Left ventricle myocardium inferior (tissue), 1 donor: ENCODE measurements at regions not wholly inside any gene's neighbourhood (a gene's known extent, or its start where the extent isn't known, plus 50 kb on each side); places are given as distances from the start of the nearest gene placed in this dataset.

ENCODE experiments used
- DNase-seq: peaks from one replicate; pipeline ENCODE4 v3.0.0-alpha.2; 2020
- H3K27ac ChIP-seq: fragments of 200-600 bp; replicated peaks from 2 replicates; pipeline ENCODE4 v1.8.0; 2021
- H3K27me3 ChIP-seq: fragments of 200-600 bp; 2 replicates; pipeline ENCODE4 v1.8.0; 2021; ENCODE audit warnings: low read depth
- H3K36me3 ChIP-seq: fragments of 200-600 bp; 2 replicates; pipeline ENCODE4 v1.8.0; 2021
- H3K4me1 ChIP-seq: fragments of 200-600 bp; 2 replicates; pipeline ENCODE4 v1.8.0; 2021
- H3K4me3 ChIP-seq: fragments of 200-600 bp; 2 replicates; pipeline ENCODE4 v1.8.0; 2021; ENCODE audit warnings: mild to moderate bottlenecking, moderate library complexity
- H3K9me3 ChIP-seq: fragments of 200-600 bp; replicated peaks from 2 replicates; pipeline ENCODE4 v1.8.0; 2021
- intact Hi-C: fragments of 100-400 bp; cut with micrococcal nuclease; formaldehyde crosslinking; loops from one replicate; pipeline ENCODE4 v1.11.0; 2022
- TF ChIP-seq, protein P1 (sequence below): fragments of 200-600 bp; IDR thresholded peaks from 2 replicates; pipeline ENCODE4 v1.8.0; 2021; ENCODE audit warnings: antibody characterized with exemption, mild to moderate bottlenecking, borderline replicate concordance
- donor health status: DM: no; HTN: yes; CAD: no; lungs with severe emphysema.

DNA sequence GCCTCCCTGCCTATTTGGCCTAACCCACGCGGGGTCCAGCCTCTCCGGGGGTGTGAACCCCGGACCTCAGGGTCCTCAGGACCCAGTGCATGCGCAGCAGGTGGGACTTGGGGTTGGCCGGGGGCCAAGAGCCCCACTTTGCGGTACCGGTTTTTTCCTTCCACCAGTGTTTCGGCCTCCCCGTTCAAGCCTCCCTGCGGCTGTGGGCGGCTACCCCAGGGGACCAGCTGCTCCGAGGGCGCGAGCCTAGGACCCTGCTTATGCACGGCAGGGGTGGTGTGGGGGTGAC, 327.3 kb downstream of the ALG10 start:
- peaks cover 14% of the 10 kb centered on the region for H3K9me3 ChIP-seq
- DNase-seq = no peak
- H3K4me3 ChIP-seq = no peak overlapping the region
- TF ChIP-seq, protein P1, sequence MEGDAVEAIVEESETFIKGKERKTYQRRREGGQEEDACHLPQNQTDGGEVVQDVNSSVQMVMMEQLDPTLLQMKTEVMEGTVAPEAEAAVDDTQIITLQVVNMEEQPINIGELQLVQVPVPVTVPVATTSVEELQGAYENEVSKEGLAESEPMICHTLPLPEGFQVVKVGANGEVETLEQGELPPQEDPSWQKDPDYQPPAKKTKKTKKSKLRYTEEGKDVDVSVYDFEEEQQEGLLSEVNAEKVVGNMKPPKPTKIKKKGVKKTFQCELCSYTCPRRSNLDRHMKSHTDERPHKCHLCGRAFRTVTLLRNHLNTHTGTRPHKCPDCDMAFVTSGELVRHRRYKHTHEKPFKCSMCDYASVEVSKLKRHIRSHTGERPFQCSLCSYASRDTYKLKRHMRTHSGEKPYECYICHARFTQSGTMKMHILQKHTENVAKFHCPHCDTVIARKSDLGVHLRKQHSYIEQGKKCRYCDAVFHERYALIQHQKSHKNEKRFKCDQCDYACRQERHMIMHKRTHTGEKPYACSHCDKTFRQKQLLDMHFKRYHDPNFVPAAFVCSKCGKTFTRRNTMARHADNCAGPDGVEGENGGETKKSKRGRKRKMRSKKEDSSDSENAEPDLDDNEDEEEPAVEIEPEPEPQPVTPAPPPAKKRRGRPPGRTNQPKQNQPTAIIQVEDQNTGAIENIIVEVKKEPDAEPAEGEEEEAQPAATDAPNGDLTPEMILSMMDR = no peak
- no peaks in the 10 kb centered on the region for H3K4me1 ChIP-seq
- H3K27me3 ChIP-seq = peaks cover 100% of the 10 kb centered on the region
- H3K27ac ChIP-seq = no peak overlapping the region
- no peaks in the 10 kb centered on the region for H3K36me3 ChIP-seq
- intact Hi-C loops = no loop called here

DNA sequence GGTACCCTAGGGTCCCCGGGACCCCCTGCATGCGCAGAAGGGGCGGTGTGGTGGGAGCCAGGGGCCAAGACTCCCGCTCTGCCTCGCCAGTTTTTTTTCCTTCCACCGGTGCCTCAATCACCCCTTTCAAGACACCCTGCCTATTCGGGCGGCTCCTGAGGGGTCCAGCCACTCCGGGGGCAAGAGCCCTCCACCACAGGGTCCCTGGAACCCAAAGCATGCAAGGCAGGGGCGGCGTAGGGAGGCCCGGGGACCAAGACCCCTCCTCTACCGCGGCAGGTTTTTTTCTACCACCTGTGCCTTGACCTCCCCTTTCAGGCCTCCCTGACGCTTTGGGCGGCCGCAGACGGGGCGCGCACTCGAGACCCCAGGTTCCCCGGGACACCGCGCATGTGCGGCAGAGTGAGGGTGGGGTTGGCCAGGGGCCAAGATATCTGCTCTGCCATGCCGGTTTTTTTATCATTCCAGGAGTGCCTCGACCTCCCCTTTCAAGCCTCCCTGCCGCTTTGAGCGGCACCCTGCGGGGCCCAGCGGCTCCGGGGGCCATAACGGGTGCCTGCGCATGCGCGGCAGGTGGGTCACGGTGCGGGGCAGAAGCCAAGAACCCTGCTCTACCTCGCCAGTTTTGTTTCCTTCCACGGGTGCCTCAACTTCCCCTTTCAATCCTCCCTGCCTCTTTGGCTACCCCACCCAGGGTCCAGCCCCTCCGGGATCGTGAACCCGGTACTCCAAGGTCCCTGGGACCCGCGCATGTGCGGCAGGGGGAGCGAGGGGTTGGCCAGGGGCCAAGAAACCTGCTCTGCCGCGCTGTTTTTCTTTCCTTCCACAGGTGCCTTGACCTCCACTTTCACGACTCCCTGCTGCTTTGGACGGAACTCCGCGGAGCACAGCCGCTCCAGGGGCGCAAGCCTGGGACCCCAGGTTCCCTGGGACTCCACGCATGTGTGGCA, 328.1 kb downstream of the ALG10 start:
- peaks cover 21% of the 10 kb centered on the region for H3K9me3 ChIP-seq
- TF ChIP-seq, protein P1 = no peak
- peaks cover 100% of the 10 kb centered on the region for H3K27me3 ChIP-seq
- no peak for DNase-seq
- no peak overlapping the region for H3K27ac ChIP-seq
- intact Hi-C loops = no loop called here
- no peaks in the 10 kb centered on the region for H3K4me1 ChIP-seq
- H3K4me3 ChIP-seq = no peak overlapping the region
- H3K36me3 ChIP-seq = no peaks in the 10 kb centered on the region

DNA sequence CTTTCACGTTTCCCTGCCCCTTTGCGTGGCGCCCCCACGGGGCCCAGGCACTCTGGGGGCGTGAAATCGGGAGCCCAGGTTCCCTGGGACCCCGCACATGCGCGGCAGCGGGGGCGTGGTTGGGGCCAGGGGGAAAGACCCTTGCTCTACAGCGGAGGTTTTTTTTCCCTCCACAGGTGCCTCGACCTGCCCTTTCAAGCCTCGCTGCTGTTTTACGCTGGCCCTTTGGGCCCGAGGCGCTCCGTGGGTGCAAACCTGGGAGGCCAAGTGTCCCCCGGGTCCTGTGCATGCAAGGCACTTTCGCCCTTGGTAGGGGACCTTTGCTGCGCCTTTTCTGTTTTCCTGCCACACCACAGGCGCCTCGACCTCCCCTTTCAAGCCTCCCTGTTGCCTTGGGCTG, 329.8 kb downstream of the ALG10 start:
- Histone ChIP-seq H3K36me3 (no peaks in the 10 kb centered on the region), H3K9me3 (peaks cover 33% of the 10 kb centered on the region), H3K4me1 (no peaks in the 10 kb centered on the region), H3K27me3 (peaks cover 99% of the 10 kb centered on the region), H3K4me3 (no peak overlapping the region), H3K27ac (no peak overlapping the region)
- DNase-seq = no peak
- TF ChIP-seq, protein P1 = no peak
- intact Hi-C loops = no loop called here

DNA sequence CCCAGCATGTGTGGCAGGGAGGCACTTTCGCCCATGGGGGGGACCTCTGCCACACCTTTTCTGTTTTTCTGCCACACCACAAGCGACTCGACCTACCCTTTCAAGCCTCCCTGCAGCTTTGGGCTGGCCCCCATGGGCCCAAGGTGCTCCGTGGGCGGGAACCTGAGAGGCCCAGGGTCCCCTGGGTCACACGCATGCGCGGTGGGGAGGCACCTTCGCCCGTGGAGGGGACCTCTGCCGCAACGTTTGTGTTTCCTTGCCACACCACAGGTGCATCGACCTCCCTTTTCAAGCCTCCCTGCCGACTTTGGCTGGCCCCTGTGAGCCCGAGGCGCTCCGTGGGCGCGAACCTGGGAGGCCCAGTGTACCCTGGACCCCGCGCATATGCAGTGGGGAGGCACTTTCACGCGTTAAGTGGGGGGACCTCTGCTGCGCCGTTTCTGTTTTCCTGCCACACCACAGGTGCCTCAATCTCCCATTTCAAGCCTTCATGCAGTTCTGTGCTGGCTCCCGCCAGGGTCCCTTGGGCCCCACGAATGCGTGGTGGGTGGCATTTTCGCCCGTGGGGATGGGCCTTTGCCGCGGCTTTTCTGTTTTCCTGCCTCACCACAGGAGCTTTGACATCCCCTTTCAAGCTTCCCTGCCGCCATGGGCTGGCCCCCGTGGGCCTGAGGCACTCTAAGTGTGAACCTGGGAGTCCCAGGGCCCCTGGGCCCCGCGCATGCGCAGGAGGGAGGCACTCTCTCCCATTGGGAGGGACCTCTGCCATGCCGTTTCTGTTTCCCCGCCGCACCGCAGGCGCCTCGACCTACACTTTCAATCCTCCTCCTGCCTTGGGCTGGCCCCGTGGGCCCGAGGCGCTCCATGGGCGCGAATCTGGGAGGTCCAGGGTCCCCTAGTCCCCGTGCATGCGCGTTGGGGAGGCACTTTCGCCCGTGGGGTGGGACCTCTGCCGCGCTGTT, 332.2 kb downstream of the ALG10 start:
- peaks cover 46% of the 10 kb centered on the region for H3K9me3 ChIP-seq
- intact Hi-C loops = no loop called here
- no peak overlapping the region for H3K27ac ChIP-seq
- no peak for DNase-seq
- H3K27me3 ChIP-seq = peaks cover 99% of the 10 kb centered on the region
- no peak overlapping the region for H3K4me3 ChIP-seq
- H3K4me1 ChIP-seq = no peaks in the 10 kb centered on the region
- TF ChIP-seq, protein P1 = no peak
- H3K36me3 ChIP-seq = no peaks in the 10 kb centered on the region

DNA sequence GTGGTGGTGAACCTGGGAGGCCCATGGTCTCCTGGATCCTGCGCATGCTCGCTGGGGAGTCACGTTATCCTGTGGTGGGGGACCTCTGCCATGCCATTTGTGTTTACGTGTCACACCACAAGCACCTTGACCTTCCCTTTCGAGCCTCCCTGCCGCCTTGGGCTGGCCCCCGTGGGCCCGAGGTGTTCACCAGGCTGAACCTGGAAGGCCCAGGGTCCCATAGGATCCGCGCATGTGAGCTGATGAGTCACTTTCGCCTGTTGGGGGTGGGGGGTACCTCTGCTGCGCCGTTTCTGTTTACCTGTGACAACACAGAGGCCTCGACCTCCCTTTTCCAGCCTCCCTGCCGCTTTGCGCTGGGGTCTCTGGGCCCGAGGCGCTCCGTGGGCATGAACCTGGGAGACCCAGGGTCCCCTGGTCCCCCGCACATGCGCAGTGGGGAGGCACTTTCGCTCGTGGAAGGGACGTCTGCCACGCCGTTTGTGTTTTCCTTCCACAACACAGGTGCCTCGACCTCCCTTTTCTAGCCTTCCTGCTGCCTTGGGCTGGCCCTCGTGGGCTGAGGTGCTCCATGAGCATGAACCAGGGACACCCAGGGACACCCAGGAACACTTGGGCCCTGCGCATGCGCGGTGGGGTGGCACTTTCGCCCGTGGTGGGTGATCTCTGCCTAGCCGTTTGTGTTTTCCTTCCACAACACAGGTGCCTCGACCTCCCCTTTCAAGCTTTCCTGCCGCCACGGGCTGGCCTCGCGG, 334.1 kb downstream of the ALG10 start:
- peaks cover 64% of the 10 kb centered on the region for H3K9me3 ChIP-seq
- H3K4me3 ChIP-seq = no peak overlapping the region
- H3K36me3 ChIP-seq = no peaks in the 10 kb centered on the region
- DNase-seq = no peak
- no peaks in the 10 kb centered on the region for H3K4me1 ChIP-seq
- intact Hi-C loops = no loop called here
- TF ChIP-seq, protein P1 = no peak
- H3K27me3 ChIP-seq = peaks cover 99% of the 10 kb centered on the region
- H3K27ac ChIP-seq = no peak overlapping the region
